Esophagus squamous epithelium (tissue), 5 donors: ENCODE measurements at regions not wholly inside any gene's neighbourhood (a gene's known extent, or its start where the extent isn't known, plus 50 kb on each side); places are given as distances from the start of the nearest gene placed in this dataset.

ENCODE experiments used
- DNase-seq: peaks from one replicate; lab custom pipeline; 2025; lab: John Stamatoyannopoulos, UW
- H3K27ac ChIP-seq, 4 donors: fragments of 200-600 bp; sonication (generic); one replicate each; pipeline ENCODE4 v1.5.1; 2016 to 2019; ENCODE audit warnings: mild to moderate bottlenecking in 1 of 4
- H3K27me3 ChIP-seq, 4 donors: fragments of 200-600 bp; sonication (generic); 1 replicate in 3 of 4; 2 replicates in 1 of 4; pipeline versions ENCODE4 v1.5.1 to v1.6.0; 2017 to 2021; ENCODE audit warnings: antibody characterized with exemption in 1 of 4
- H3K36me3 ChIP-seq, 3 donors: fragments of 200-600 bp; sonication (generic); one replicate each; pipeline ENCODE4 v1.5.1; 2016 to 2019
- H3K4me1 ChIP-seq, 3 donors: fragments of 200-600 bp; sonication (generic); one replicate each; pipeline ENCODE4 v1.5.1; 2017 to 2019
- H3K4me3 ChIP-seq, 4 donors: fragments of 200-600 bp; sonication (generic); 1 replicate in 3 of 4; 2 replicates in 1 of 4; pipeline ENCODE4 v1.5.1; 2016 to 2019; ENCODE audit warnings: mild to moderate bottlenecking in 2 of 4, moderate library complexity in 1 of 4
- H3K9me3 ChIP-seq, 3 donors: fragments of 200-600 bp; sonication (generic); one replicate each; pipeline ENCODE4 v1.5.1; 2016 to 2019
- POLR2A ChIP-seq, 4 donors: fragments of 450-650 bp; IDR thresholded peaks; one replicate each; pipeline ENCODE4 v1.6.1; 2017; ENCODE audit warnings: antibody characterized with exemption in 4 of 4, mild to moderate bottlenecking in 4 of 4, moderate library complexity in 3 of 4
- WGBS, 2 donors: methylation state at CpG; one replicate each; pipeline ENCODE4 v1.1.5; 2018; 5-methylcytosine and 5-hydroxymethylcytosine counted together
- intact Hi-C: fragments of 100-400 bp; cut with DNase I; formaldehyde crosslinking; loops from one replicate; pipeline ENCODE4 v1.15.0; 2022
- TF ChIP-seq, protein P1 (sequence below), 6 experiments: fragments of 450-650 bp in 4 of 6; fragments of 200-600 bp in 2 of 6; sonication (generic) in 2 of 6; IDR thresholded peaks; one replicate each; pipeline ENCODE4 v1.5.1; 2016 to 2019; ENCODE audit warnings: antibody characterized with exemption in 6 of 6, mild to moderate bottlenecking in 4 of 6, moderate library complexity in 4 of 6
- donor health status: DM: yes; HTN: yes; CAD: no.

DNA sequence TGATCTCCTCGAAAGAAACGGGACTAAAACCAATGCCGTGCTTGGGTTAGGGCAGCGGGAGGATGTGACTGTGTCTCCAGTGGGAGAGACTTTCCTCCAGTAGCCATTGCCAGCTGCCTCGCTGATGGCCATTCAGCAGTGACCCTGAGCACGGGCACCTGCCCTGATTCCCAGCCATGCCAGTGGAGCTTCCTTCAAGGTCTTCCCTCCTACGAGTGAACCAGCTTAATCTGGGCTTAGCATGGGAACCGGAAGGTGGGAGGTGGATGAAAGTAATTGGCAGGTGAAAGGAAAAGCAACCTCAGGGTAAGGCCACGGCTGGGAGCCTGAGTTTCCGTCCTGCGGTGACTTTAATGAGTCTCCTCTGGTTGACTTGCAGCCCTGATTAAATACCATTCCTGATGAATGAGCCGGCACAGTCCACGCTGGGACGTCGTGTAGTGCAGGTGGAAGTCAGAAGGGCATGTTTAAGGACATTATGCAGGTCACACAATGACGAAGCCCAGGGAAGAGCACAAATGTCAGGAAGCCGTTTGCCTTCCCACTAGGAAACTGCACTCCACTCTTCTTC is 813.5 kb downstream of the QKI start:
- no peaks in the 10 kb centered on the region for H3K27me3 ChIP-seq
- intact Hi-C loops: no loop called here
- no peak overlapping the region for H3K27ac ChIP-seq
- H3K4me3 ChIP-seq: no peak overlapping the region
- WGBS, 2 donors: 71 to 75% methylated on average over 17 of the region's 17 CpGs
- DNase-seq: no peak
- H3K36me3 ChIP-seq: no peaks in the 10 kb centered on the region
- TF ChIP-seq, protein P1, sequence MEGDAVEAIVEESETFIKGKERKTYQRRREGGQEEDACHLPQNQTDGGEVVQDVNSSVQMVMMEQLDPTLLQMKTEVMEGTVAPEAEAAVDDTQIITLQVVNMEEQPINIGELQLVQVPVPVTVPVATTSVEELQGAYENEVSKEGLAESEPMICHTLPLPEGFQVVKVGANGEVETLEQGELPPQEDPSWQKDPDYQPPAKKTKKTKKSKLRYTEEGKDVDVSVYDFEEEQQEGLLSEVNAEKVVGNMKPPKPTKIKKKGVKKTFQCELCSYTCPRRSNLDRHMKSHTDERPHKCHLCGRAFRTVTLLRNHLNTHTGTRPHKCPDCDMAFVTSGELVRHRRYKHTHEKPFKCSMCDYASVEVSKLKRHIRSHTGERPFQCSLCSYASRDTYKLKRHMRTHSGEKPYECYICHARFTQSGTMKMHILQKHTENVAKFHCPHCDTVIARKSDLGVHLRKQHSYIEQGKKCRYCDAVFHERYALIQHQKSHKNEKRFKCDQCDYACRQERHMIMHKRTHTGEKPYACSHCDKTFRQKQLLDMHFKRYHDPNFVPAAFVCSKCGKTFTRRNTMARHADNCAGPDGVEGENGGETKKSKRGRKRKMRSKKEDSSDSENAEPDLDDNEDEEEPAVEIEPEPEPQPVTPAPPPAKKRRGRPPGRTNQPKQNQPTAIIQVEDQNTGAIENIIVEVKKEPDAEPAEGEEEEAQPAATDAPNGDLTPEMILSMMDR (IDR thresholded peaks at IDR 0.05): no peak
- no peak for TF ChIP-seq POLR2A (IDR thresholded peaks at IDR 0.05)
- H3K9me3 ChIP-seq: no peaks in the 10 kb centered on the region
- no peaks in the 10 kb centered on the region for H3K4me1 ChIP-seq

DNA sequence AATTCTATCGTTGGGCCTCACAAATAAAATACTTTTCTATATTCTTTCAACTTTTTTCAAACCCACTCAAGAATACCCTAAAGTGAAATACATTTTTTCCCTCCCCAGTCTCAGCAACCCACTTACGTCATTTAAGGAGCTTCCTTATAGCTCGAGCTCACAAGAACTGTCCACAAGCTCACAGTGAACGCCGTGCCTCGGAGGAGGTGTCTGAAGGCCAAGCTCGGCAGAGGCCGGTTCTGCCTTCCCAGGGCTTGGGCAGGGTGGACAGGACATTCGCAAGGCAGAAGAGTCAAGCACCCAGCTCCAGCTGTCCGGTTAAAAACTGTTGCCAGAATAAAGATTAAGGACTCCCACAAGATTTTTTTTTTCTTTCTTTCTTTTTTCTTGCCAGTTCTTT is 802.3 kb downstream of the QKI start:
- Histone ChIP-seq H3K27ac (no peak overlapping the region), H3K36me3 (no peaks in the 10 kb centered on the region), H3K9me3 (no peaks in the 10 kb centered on the region), H3K27me3 (no peaks in the 10 kb centered on the region), H3K4me3 (no peak overlapping the region), H3K4me1 (no peaks in the 10 kb centered on the region)
- intact Hi-C loops: no loop called here
- DNase-seq: no peak
- WGBS, 2 donors: 83 to 92% methylated on average over 10 of the region's 10 CpGs
- TF ChIP-seq, protein P1 (IDR thresholded peaks at IDR 0.05): no peak
- TF ChIP-seq POLR2A (IDR thresholded peaks at IDR 0.05): no peak

DNA sequence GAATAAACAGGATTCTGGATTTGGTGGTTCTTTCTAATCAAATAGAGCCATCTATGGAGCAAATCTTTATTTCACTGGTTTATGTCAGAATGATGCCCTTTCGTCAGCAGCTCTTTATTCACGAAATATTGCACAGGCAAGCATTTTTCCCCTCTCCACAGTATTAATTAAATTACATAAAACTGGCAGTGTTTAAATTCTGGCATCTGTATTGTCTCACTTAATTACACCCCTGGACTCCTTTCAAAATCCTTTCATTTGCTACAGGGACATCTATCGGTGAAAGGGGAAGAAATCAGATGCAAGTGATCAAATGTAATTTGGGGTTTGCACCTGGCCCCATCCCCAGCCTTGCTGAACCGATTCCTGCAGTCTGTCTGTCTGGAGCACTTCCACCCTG is 801.9 kb downstream of the QKI start:
- Histone ChIP-seq H3K27me3 (no peaks in the 10 kb centered on the region), H3K9me3 (no peaks in the 10 kb centered on the region), H3K27ac (no peak overlapping the region), H3K36me3 (no peaks in the 10 kb centered on the region), H3K4me3 (no peak overlapping the region), H3K4me1 (no peaks in the 10 kb centered on the region)
- DNase-seq: no peak
- WGBS, 2 donors: 59 to 66% methylated on average over 4 of the region's 4 CpGs
- intact Hi-C loops: no loop called here
- TF ChIP-seq POLR2A (IDR thresholded peaks at IDR 0.05): no peak
- TF ChIP-seq, protein P1 (IDR thresholded peaks at IDR 0.05): no peak

DNA sequence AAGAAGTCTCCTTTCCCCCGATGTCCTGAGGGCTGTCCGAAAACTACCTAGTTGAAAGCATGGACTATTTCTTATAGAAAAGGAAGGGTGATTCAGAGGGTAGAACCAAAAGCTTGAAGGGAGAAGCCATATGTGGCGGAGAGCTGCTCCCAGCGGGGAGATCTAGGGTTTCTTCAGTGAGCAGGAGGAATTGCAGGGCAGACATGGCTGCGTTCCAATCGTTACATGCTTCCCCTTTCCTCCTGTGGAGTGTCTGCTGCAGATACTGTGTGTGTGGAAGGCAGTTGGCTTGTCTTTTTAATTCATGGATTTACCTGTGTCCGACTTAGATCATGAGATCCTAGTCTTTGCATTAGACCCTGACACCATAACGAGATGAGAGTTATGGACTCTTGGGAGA is 799.5 kb downstream of the QKI start:
- no peaks in the 10 kb centered on the region for H3K36me3 ChIP-seq
- no peaks in the 10 kb centered on the region for H3K27me3 ChIP-seq
- WGBS, 2 donors: 66 to 73% methylated on average over 8 of the region's 8 CpGs
- H3K4me3 ChIP-seq: no peak overlapping the region
- no peaks in the 10 kb centered on the region for H3K9me3 ChIP-seq
- TF ChIP-seq, protein P1 (IDR thresholded peaks at IDR 0.05): no peak
- TF ChIP-seq POLR2A (IDR thresholded peaks at IDR 0.05): no peak
- no peak for DNase-seq
- H3K4me1 ChIP-seq: no peaks in the 10 kb centered on the region
- H3K27ac ChIP-seq: no peak overlapping the region
- intact Hi-C loops: no loop called here

DNA sequence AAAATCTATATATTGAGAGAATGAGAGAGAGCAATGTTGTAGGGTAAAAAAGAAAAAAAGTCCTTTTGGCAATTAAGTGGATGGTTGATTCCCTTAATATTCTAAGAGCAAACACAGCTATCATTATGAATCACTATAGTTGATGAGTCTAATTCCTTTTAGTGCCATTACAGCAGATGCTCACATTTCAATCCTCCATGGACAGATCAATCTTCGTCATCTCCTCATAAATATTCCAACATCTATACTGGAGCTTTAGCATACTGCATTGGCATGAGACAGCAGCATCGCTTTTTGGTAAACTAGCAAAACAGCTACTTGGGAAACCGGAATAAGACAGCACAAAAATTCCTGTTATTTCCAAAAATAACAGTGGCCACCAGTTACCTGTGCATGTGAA is 796.7 kb downstream of the QKI start:
- DNase-seq: no peak
- Histone ChIP-seq H3K27ac (no peak overlapping the region), H3K27me3 (no peaks in the 10 kb centered on the region), H3K36me3 (no peaks in the 10 kb centered on the region), H3K9me3 (no peaks in the 10 kb centered on the region), H3K4me1 (no peaks in the 10 kb centered on the region), H3K4me3 (no peak overlapping the region)
- TF ChIP-seq, protein P1 (IDR thresholded peaks at IDR 0.05): no peak
- no peak for TF ChIP-seq POLR2A (IDR thresholded peaks at IDR 0.05)
- WGBS, 2 donors: 90 to 91% methylated on average over 3 of the region's 3 CpGs
- intact Hi-C loops: no loop called here
